ENCODE measurements at regions not wholly inside any gene's neighbourhood (a gene's known extent, or its start where the extent isn't known, plus 50 kb on each side); places are given as distances from the start of the nearest gene placed in this dataset.

DNA sequence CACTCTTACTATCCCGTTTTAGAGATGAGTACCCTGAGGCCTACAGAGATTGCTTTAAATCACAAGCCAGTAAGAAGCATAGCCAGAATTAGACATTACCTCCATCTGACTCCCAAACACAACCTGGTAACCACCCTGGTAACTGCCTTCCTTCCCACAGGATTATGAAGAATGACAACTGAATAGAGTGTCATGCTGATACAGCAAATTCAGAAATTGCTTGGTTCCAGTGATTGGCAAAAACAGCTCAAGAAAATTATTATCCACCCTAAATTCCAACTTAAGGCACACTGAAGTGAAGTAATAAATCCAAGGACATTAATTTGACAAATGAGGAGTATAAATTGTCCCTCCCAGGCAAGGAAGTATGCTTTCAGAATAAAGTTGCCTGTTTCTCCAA, 195.8 kb upstream of the RBMS1 start:
- in situ Hi-C loops (cut with MboI; ENCODE audit: low sequenced_read_pairs), result no loop called here
- Histone ChIP-seq H3K4me3 (no peak overlapping the region), H3K9me3 (no peaks in the 10 kb centered on the region), H3K36me3 (replicated peaks) (no peaks in the 10 kb centered on the region), H3K4me1 (no peaks in the 10 kb centered on the region; the same call in 1 of the 2 replicates), H3K27me3 (ENCODE audit: low read depth) (no peaks in the 10 kb centered on the region)
- DNase-seq (ENCODE audit: low spot score in 2 of 2), result no peak

- in situ Hi-C loops (cut with MboI; ENCODE audit: low sequenced_read_pairs), result no loop called here
- no peaks in the 10 kb centered on the region for H3K36me3 ChIP-seq (replicated peaks)
- H3K4me1 ChIP-seq, result no peaks in the 10 kb centered on the region
- no peaks in the 10 kb centered on the region for H3K9me3 ChIP-seq
- no peak for DNase-seq (ENCODE audit: low spot score in 2 of 2)
- H3K27me3 ChIP-seq (ENCODE audit: low read depth), result no peaks in the 10 kb centered on the region
- no peak overlapping the region for H3K4me3 ChIP-seq
These were observed 200.6 kb upstream of the RBMS1 start for GRCh38 chr2:160694221-160694620.

DNA sequence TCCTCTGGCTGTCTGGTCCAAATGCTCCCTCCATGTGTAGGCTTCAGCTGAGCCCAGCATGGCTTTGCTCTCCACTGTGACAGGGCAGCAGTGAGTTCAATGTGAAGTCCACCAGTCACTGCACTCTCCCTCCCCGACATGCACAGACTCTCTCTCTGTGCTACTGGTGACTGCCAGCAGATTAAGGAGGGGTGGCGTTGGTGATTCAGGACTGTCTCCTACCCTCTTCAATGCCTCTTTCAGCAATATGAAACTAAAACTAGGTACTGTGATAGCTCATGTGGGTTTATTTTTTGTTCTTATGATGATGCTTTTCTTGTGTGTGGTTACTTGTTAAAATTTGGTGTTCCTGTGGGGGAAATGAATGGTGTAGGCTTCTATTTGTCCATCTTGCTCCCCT, 201.0 kb upstream of the RBMS1 start:
- DNase-seq (ENCODE audit: low spot score in 2 of 2), result no peak
- H3K4me1 ChIP-seq, result no peaks in the 10 kb centered on the region
- in situ Hi-C loops (cut with MboI; ENCODE audit: low sequenced_read_pairs), result no loop called here
- H3K9me3 ChIP-seq, result no peaks in the 10 kb centered on the region
- H3K4me3 ChIP-seq, result no peak overlapping the region
- H3K36me3 ChIP-seq (replicated peaks), result no peaks in the 10 kb centered on the region
- H3K27me3 ChIP-seq (ENCODE audit: low read depth), result no peaks in the 10 kb centered on the region

GRCh38 chr2:160695402-160696086, 201.9 kb upstream of the RBMS1 start:
- DNase-seq (ENCODE audit: low spot score in 2 of 2), result no peak
- Histone ChIP-seq H3K9me3 (no peaks in the 10 kb centered on the region), H3K27me3 (ENCODE audit: low read depth) (no peaks in the 10 kb centered on the region), H3K36me3 (replicated peaks) (no peaks in the 10 kb centered on the region), H3K4me3 (no peak overlapping the region), H3K4me1 (no peaks in the 10 kb centered on the region)
- in situ Hi-C loops (cut with MboI; ENCODE audit: low sequenced_read_pairs), result no loop called here

GRCh38 chr2:160696087-160696452, 202.5 kb upstream of the RBMS1 start:
- H3K9me3 ChIP-seq, result no peaks in the 10 kb centered on the region
- DNase-seq (ENCODE audit: low spot score in 2 of 2), result no peak
- in situ Hi-C loops (cut with MboI; ENCODE audit: low sequenced_read_pairs), result no loop called here
- no peaks in the 10 kb centered on the region for H3K4me1 ChIP-seq
- no peaks in the 10 kb centered on the region for H3K27me3 ChIP-seq (ENCODE audit: low read depth)
- H3K4me3 ChIP-seq, result no peak overlapping the region
- H3K36me3 ChIP-seq (replicated peaks), result no peaks in the 10 kb centered on the region

GRCh38 chr2:160697817-160698216, 204.2 kb upstream of the RBMS1 start:
- H3K4me1 ChIP-seq, result no peaks in the 10 kb centered on the region
- H3K9me3 ChIP-seq, result no peaks in the 10 kb centered on the region
- no peaks in the 10 kb centered on the region for H3K27me3 ChIP-seq (ENCODE audit: low read depth)
- H3K4me3 ChIP-seq, result no peak overlapping the region
- in situ Hi-C loops (cut with MboI; ENCODE audit: low sequenced_read_pairs), result no loop called here
- H3K36me3 ChIP-seq (replicated peaks), result no peaks in the 10 kb centered on the region
- DNase-seq (ENCODE audit: low spot score in 2 of 2), result no peak

- Histone ChIP-seq H3K36me3 (replicated peaks) (no peaks in the 10 kb centered on the region), H3K4me3 (no peak overlapping the region), H3K4me1 (no peaks in the 10 kb centered on the region), H3K9me3 (no peaks in the 10 kb centered on the region), H3K27me3 (ENCODE audit: low read depth) (no peaks in the 10 kb centered on the region)
- in situ Hi-C loops (cut with MboI; ENCODE audit: low sequenced_read_pairs), result no loop called here
- DNase-seq (ENCODE audit: low spot score in 2 of 2), result no peak
These were observed 206.6 kb upstream of the RBMS1 start for GRCh38 chr2:160700021-160700814.

GRCh38 chr2:160701822-160702221, 208.2 kb upstream of the RBMS1 start:
- Histone ChIP-seq H3K9me3 (no peaks in the 10 kb centered on the region), H3K4me3 (no peak overlapping the region), H3K4me1 (no peaks in the 10 kb centered on the region), H3K36me3 (replicated peaks) (no peaks in the 10 kb centered on the region), H3K27me3 (ENCODE audit: low read depth) (no peaks in the 10 kb centered on the region)
- in situ Hi-C loops (cut with MboI; ENCODE audit: low sequenced_read_pairs), result no loop called here
- no peak for DNase-seq (ENCODE audit: low spot score in 2 of 2)

- Histone ChIP-seq H3K9me3 (no peaks in the 10 kb centered on the region), H3K4me1 (no peaks in the 10 kb centered on the region), H3K27me3 (ENCODE audit: low read depth) (no peaks in the 10 kb centered on the region), H3K4me3 (no peak overlapping the region), H3K36me3 (replicated peaks) (no peaks in the 10 kb centered on the region)
- DNase-seq (ENCODE audit: low spot score in 2 of 2), result no peak
- in situ Hi-C loops (cut with MboI; ENCODE audit: low sequenced_read_pairs), result no loop called here
These were observed 209.1 kb upstream of the RBMS1 start for GRCh38 chr2:160702754-160703153.

DNA sequence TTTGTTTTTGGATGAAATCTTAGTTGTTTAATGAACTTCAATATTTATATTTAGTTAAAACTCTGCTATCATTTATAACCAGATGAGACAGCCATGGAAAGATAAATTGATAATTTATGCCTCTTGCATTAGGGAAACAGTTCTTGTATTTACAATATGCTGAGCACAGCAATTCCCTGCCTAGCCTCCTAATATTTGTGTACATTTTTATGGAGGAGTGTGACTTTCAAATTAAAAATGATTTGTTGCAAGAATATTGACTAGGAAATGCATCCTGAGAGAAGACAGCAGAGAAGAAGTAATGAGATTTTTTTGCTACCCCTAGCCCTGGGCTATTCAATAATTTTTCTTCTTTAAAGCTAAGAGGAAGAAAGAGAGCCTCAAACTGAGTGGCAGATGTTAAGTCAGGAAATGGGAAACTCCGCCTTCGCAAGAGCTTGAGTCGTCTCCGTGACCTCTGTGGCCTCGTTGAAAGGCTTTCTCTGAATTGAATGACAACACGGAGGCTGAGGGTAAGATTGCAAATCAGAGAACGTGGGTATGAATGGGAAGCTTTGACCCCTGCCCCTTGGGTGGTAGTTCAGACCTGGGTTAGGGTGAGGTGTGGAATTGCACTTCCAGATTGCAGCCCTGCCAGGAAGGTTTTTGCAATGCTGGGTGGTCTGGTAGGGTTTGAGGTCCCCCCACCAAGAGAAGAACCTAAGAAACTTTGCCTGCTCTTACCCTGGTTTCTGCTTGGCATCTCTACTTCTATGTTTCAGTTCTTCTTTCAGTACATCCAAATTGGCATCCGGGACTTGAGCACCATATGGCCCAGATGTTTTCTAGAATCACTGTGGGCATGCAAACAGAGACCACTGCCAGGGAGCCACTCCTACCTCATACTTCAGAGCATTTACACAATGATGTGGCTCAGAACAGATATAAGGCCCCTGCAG, 210.3 kb upstream of the RBMS1 start:
- Histone ChIP-seq H3K36me3 (replicated peaks) (no peaks in the 10 kb centered on the region), H3K27me3 (ENCODE audit: low read depth) (no peaks in the 10 kb centered on the region), H3K9me3 (no peaks in the 10 kb centered on the region), H3K4me3 (no peak overlapping the region), H3K4me1 (no peaks in the 10 kb centered on the region)
- DNase-seq (ENCODE audit: low spot score in 2 of 2), result peak in 1 of 2 experiments; percentile 16
- in situ Hi-C loops (cut with MboI; ENCODE audit: low sequenced_read_pairs), result no loop called here

DNA sequence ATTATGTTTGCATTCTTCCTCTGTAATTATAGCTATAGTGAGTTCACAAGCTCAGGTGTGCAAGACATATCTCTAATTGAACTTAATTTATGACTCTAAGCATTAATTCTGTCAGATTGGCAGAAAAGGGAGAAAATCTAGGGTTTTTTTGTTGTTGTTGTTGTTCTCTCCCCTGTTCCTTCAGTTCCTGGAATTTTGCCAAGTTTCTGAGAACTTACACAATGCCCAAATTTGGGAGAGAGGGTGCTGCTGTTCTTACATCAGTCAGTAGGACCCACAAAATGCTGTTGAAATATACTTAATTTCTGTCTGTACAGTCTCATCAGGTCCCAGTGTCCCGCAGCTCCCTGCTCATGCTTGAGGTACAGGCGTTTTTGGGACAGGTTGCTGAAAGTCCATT, 221.8 kb upstream of the RBMS1 start:
- peaks cover 4% of the 10 kb centered on the region; the same call in 1 of the 2 replicates for H3K27me3 ChIP-seq (ENCODE audit: low read depth)
- in situ Hi-C loops (cut with MboI; ENCODE audit: low sequenced_read_pairs), result no loop called here
- H3K36me3 ChIP-seq (replicated peaks), result no peaks in the 10 kb centered on the region
- H3K9me3 ChIP-seq, result no peaks in the 10 kb centered on the region
- no peak for DNase-seq (ENCODE audit: low spot score in 2 of 2)
- H3K4me1 ChIP-seq, result no peaks in the 10 kb centered on the region
- H3K4me3 ChIP-seq, result no peak overlapping the region

DNA sequence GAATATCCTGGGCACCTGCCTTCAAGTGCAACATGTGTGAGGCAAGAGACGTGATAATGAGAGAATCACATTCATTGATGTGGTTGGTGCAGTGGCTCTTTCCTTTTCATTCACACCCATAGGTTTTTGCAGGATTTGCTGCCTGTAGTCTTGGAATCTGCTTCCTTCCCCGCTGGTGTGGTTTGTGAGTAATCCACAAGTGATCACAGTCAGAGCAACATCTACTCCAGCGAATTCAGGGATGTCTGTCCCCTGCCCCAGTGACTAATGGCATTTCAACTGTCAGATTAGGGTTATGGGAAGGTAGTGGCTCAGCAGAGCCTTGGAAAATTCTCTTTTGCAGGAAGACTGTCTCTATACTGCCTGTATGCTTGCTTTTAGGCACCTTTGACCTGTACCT, 225.5 kb upstream of the RBMS1 start:
- no peak for DNase-seq (ENCODE audit: low spot score in 2 of 2)
- Histone ChIP-seq H3K36me3 (replicated peaks) (no peaks in the 10 kb centered on the region), H3K4me3 (no peak overlapping the region), H3K27me3 (ENCODE audit: low read depth) (peaks cover 4% of the 10 kb centered on the region; the same call in 1 of the 2 replicates), H3K9me3 (0 out of 2 replicates have a peak, but pooled peaks cover 2% of the 10 kb centered on the region), H3K4me1 (no peaks in the 10 kb centered on the region)
- in situ Hi-C loops (cut with MboI; ENCODE audit: low sequenced_read_pairs), result no loop called here

- in situ Hi-C loops (cut with MboI; ENCODE audit: low sequenced_read_pairs), result no loop called here
- H3K36me3 ChIP-seq (replicated peaks), result no peaks in the 10 kb centered on the region
- no peaks in the 10 kb centered on the region for H3K4me1 ChIP-seq
- H3K9me3 ChIP-seq, result 0 out of 2 replicates have a peak, but pooled peaks cover 2% of the 10 kb centered on the region
- peaks cover 4% of the 10 kb centered on the region; the same call in 1 of the 2 replicates for H3K27me3 ChIP-seq (ENCODE audit: low read depth)
- no peak overlapping the region for H3K4me3 ChIP-seq
- no peak for DNase-seq (ENCODE audit: low spot score in 2 of 2)
These were observed 226.5 kb upstream of the RBMS1 start for GRCh38 chr2:160720098-160720497.

All from HAP-1 (cell line).